CD4-positive, alpha-beta T cell (primary cell): ENCODE measurements at regions not wholly inside any gene's neighbourhood (a gene's known extent, or its start where the extent isn't known, plus 50 kb on each side); places are given as distances from the start of the nearest gene placed in this dataset.

Experiments used
- ATAC-seq: fragments of 200-7000 bp; cut with Tn5 transposase; one replicate; pipeline ENCODE4 v1.10.0; 2022; ENCODE audit warnings: mild to moderate bottlenecking; ENCODE audit not compliant: poor library complexity
- CTCF ChIA-PET: fragments of 350-600 bp; sonication (Branson Sonifier 250); formaldehyde crosslinking; loops from one replicate; lab custom pipeline; 2021; ENCODE audit warnings: antibody characterized with exemption, inconsistent platforms; lab: Charles Lee
- POLR2A ChIA-PET: fragments of 350-600 bp; sonication (Branson Sonifier 250); formaldehyde crosslinking; loops from one replicate; lab custom pipeline; 2021; ENCODE audit warnings: antibody characterized with exemption, inconsistent platforms; lab: Charles Lee
- DNase-seq, 14 experiments: peaks; one replicate each; pipeline ENCODE4 v3.0.0-alpha.2; 2013 to 2020; ENCODE audit warnings: mixed read lengths in 2 of 14
- H3K27ac ChIP-seq, 2 donors: one replicate each; pipeline versions ENCODE4 v1.5.1 to v1.7.0; 2013; ENCODE audit warnings: low read length in 2 of 2, low read depth in 1 of 2, mild to moderate bottlenecking in 1 of 2
- H3K27me3 ChIP-seq, 2 experiments: 1 replicate in 1 of 2; 2 replicates in 1 of 2; pipeline versions ENCODE4 v1.6.1 to v1.7.0; 2013; ENCODE audit warnings: low read length in 2 of 2, control low read depth in 1 of 2, mild to moderate bottlenecking in 1 of 2, moderate library complexity in 1 of 2; ENCODE audit not compliant: insufficient read depth in 2 of 2, control insufficient read depth in 1 of 2
- H3K36me3 ChIP-seq: one replicate; pipeline ENCODE4 v1.6.1; 2013; ENCODE audit warnings: low read length, control low read depth; ENCODE audit not compliant: insufficient read depth
- H3K4me1 ChIP-seq: one replicate; pipeline ENCODE4 v1.6.1; 2013; ENCODE audit warnings: low read length, control low read depth; ENCODE audit not compliant: insufficient read depth
- H3K4me3 ChIP-seq: one replicate; pipeline ENCODE4 v1.5.1; 2013; ENCODE audit warnings: mild to moderate bottlenecking, low read length, moderate library complexity
- H3K9me3 ChIP-seq, 2 experiments: 1 replicate in 1 of 2; 2 replicates in 1 of 2; pipeline versions ENCODE4 v1.6.1 to v1.7.0; 2013; ENCODE audit warnings: low read length in 2 of 2, mild to moderate bottlenecking in 2 of 2, control low read depth in 1 of 2, moderate library complexity in 1 of 2; ENCODE audit not compliant: control insufficient read depth in 1 of 2, insufficient read depth in 1 of 2
- H3K27ac Mint-ChIP-seq: one replicate; pipeline ENCODE4 v1.8.0; 2020; ENCODE audit warnings: mixed read lengths
- H3K27me3 Mint-ChIP-seq: one replicate; pipeline ENCODE4 v1.8.0; 2021; ENCODE audit warnings: mixed read lengths
- H3K36me3 Mint-ChIP-seq: one replicate; pipeline ENCODE4 v1.8.0; 2021; ENCODE audit warnings: low read depth, mixed read lengths
- H3K4me1 Mint-ChIP-seq: one replicate; pipeline ENCODE4 v1.8.0; 2021; ENCODE audit warnings: low read depth, mixed read lengths
- H3K4me3 Mint-ChIP-seq: one replicate; pipeline ENCODE4 v1.8.0; 2020; ENCODE audit warnings: mild to moderate bottlenecking, mixed read lengths
- H3K9me3 Mint-ChIP-seq: one replicate; pipeline ENCODE4 v1.8.0; 2020; ENCODE audit warnings: mixed read lengths
- CTCF ChIP-seq: fragments of 200-600 bp; IDR thresholded peaks from one replicate; pipeline ENCODE4 v1.8.0; 2022; ENCODE audit warnings: antibody characterized with exemption, mild to moderate bottlenecking
- intact Hi-C, 2 experiments: fragments of 100-400 bp; cut with DNase I in 1 of 2; cut with micrococcal nuclease in 1 of 2; formaldehyde crosslinking; loops; one replicate each; pipeline versions ENCODE4 v1.15.1 to v1.9.0; 2023 to 2025; cut with DNase I, micrococcal nuclease

- Histone ChIP-seq H3K4me3 (no peak overlapping the region), H3K9me3 (no peaks in the 10 kb centered on the region), H3K36me3 (no peaks in the 10 kb centered on the region), H3K4me1 (no peaks in the 10 kb centered on the region), H3K27ac (no peak overlapping the region), H3K27me3 (peaks cover 0 to 3% of the 10 kb centered on the region in 2 experiments)
- DNase-seq (no peak), ATAC-seq (no peak)
- Mint-ChIP-seq H3K27me3 (peaks cover 19% of the 10 kb centered on the region), H3K4me1 (no peaks in the 10 kb centered on the region), H3K27ac (no peak overlapping the region), H3K4me3 (no peak overlapping the region), H3K36me3 (no peaks in the 10 kb centered on the region), H3K9me3 (no peaks in the 10 kb centered on the region)
- intact Hi-C loops, result no loop called here
- TF ChIP-seq CTCF, result no peak
- POLR2A ChIA-PET, result no interaction called here
- CTCF ChIA-PET, result no interaction called here
Measured at GRCh38 chr5:159547466-159548195, 217.3 kb upstream of the IL12B start.

- peaks cover 0 to 3% of the 10 kb centered on the region in 2 experiments for H3K27me3 ChIP-seq
- ATAC-seq (no peak), DNase-seq (no peak)
- H3K9me3 ChIP-seq, result no peaks in the 10 kb centered on the region
- no peak overlapping the region for H3K4me3 ChIP-seq
- TF ChIP-seq CTCF, result no peak
- H3K27me3 Mint-ChIP-seq, result peaks cover 17% of the 10 kb centered on the region
- H3K27ac Mint-ChIP-seq, result no peak overlapping the region
- no peak overlapping the region for H3K4me3 Mint-ChIP-seq
- intact Hi-C loops, result no loop called here
- H3K27ac ChIP-seq, result no peak overlapping the region
- H3K4me1 ChIP-seq, result no peaks in the 10 kb centered on the region
- H3K36me3 Mint-ChIP-seq, result no peaks in the 10 kb centered on the region
- no peaks in the 10 kb centered on the region for H3K9me3 Mint-ChIP-seq
- ChIA-PET CTCF (no interaction called here), POLR2A (no interaction called here)
- no peaks in the 10 kb centered on the region for H3K4me1 Mint-ChIP-seq
- H3K36me3 ChIP-seq, result no peaks in the 10 kb centered on the region
Measured at GRCh38 chr5:159548517-159548916, 218.2 kb upstream of the IL12B start.

- H3K4me3 Mint-ChIP-seq, result no peak overlapping the region
- CTCF ChIA-PET, result no interaction called here
Measured at GRCh38 chr5:159549046-159549445, 218.8 kb upstream of the IL12B start.

More at GRCh38 chr5:159549046-159549445, 218.8 kb upstream of the IL12B start:
- H3K27me3 ChIP-seq, result peaks cover 0 to 2% of the 10 kb centered on the region in 2 experiments
- H3K36me3 ChIP-seq, result no peaks in the 10 kb centered on the region
- TF ChIP-seq CTCF, result no peak
- Mint-ChIP-seq H3K27me3 (peaks cover 12% of the 10 kb centered on the region), H3K9me3 (no peaks in the 10 kb centered on the region), H3K4me1 (no peaks in the 10 kb centered on the region), H3K36me3 (no peaks in the 10 kb centered on the region), H3K27ac (no peak overlapping the region)
- intact Hi-C loops, result no loop called here
- DNase-seq, result no peak
- H3K27ac ChIP-seq, result no peak overlapping the region
- POLR2A ChIA-PET, result no interaction called here
- ATAC-seq, result no peak
- no peaks in the 10 kb centered on the region for H3K9me3 ChIP-seq
- no peak overlapping the region for H3K4me3 ChIP-seq
- no peaks in the 10 kb centered on the region for H3K4me1 ChIP-seq
